ENCODE measurements at regions not wholly inside any gene's neighbourhood (a gene's known extent, or its start where the extent isn't known, plus 50 kb on each side); places are given as distances from the start of the nearest gene placed in this dataset.

GRCh38 chr12:88756153-88756552, 175.9 kb upstream of the KITLG start:
- no peaks in the 10 kb centered on the region for H3K4me1 Mint-ChIP-seq (ENCODE audit: unreplicated experiment)
- no peak overlapping the region for H3K4me3 Mint-ChIP-seq
- no peaks in the 10 kb centered on the region for H3K36me3 Mint-ChIP-seq
- H3K9me3 Mint-ChIP-seq = peaks cover 4% of the 10 kb centered on the region
- DNase-seq (ENCODE audit: extremely low spot score, unreplicated experiment) = no peak
- TF ChIP-seq, protein P1, sequence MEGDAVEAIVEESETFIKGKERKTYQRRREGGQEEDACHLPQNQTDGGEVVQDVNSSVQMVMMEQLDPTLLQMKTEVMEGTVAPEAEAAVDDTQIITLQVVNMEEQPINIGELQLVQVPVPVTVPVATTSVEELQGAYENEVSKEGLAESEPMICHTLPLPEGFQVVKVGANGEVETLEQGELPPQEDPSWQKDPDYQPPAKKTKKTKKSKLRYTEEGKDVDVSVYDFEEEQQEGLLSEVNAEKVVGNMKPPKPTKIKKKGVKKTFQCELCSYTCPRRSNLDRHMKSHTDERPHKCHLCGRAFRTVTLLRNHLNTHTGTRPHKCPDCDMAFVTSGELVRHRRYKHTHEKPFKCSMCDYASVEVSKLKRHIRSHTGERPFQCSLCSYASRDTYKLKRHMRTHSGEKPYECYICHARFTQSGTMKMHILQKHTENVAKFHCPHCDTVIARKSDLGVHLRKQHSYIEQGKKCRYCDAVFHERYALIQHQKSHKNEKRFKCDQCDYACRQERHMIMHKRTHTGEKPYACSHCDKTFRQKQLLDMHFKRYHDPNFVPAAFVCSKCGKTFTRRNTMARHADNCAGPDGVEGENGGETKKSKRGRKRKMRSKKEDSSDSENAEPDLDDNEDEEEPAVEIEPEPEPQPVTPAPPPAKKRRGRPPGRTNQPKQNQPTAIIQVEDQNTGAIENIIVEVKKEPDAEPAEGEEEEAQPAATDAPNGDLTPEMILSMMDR (conservative IDR thresholded peaks at IDR 0.05) = no peak
- no peaks in the 10 kb centered on the region for H3K27me3 Mint-ChIP-seq
- H3K27ac Mint-ChIP-seq = no peak overlapping the region

DNA sequence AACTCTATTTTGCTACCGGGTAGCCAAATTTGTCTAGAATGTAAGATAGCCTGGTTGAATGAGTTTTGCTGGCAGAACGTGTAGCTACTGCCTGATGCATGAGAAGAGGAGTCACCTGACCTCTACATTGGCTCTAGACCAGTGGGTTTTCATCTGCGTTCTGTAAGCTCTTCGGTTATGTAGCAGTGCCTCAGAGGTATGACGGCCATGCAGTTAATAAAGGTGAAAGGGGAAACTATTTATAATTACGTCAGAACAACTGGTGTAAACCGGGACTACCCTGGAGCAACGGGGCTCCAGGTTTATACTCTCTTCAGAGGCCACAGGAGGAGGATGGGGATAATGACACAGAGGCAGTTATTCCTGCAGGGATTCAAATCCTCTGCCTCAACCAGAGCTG, 173.4 kb upstream of the KITLG start:
- H3K9me3 Mint-ChIP-seq = peaks cover 4% of the 10 kb centered on the region
- no peak for DNase-seq (ENCODE audit: extremely low spot score, unreplicated experiment)
- TF ChIP-seq, protein P1 (conservative IDR thresholded peaks at IDR 0.05) = no peak
- H3K27ac Mint-ChIP-seq = no peak overlapping the region
- H3K27me3 Mint-ChIP-seq = no peaks in the 10 kb centered on the region
- H3K4me1 Mint-ChIP-seq (ENCODE audit: unreplicated experiment) = no peaks in the 10 kb centered on the region
- H3K4me3 Mint-ChIP-seq = no peak overlapping the region
- H3K36me3 Mint-ChIP-seq = no peaks in the 10 kb centered on the region

DNA sequence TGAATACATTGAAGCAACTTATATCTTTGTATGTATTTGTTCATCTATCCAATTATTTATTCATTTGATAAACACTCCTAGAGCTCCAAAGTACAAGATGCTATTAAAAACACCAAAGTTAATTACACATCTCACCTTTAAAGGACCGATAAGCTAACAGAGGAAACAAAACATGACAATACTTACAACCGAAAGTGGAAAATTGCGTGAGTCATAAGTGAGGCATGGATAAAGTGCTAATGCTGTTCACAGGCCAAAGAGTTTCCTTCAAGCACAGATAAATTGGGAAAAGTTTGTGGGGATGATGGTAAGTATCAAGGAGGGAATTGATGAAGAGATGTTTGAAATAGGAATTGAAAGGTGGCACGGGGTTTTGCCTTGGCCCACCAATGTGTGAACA, 172.8 kb upstream of the KITLG start:
- Mint-ChIP-seq H3K9me3 (peaks cover 4% of the 10 kb centered on the region), H3K4me1 (ENCODE audit: unreplicated experiment) (peaks cover under 1% of the 10 kb centered on the region), H3K4me3 (no peak overlapping the region), H3K36me3 (no peaks in the 10 kb centered on the region), H3K27me3 (no peaks in the 10 kb centered on the region), H3K27ac (no peak overlapping the region)
- no peak for DNase-seq (ENCODE audit: extremely low spot score, unreplicated experiment)
- TF ChIP-seq, protein P1 (conservative IDR thresholded peaks at IDR 0.05) = no peak

- Mint-ChIP-seq H3K4me3 (no peak overlapping the region), H3K36me3 (no peaks in the 10 kb centered on the region), H3K27me3 (no peaks in the 10 kb centered on the region), H3K9me3 (peaks cover 4% of the 10 kb centered on the region), H3K4me1 (ENCODE audit: unreplicated experiment) (peaks cover 9% of the 10 kb centered on the region), H3K27ac (no peak overlapping the region)
- TF ChIP-seq, protein P1 (conservative IDR thresholded peaks at IDR 0.05) = no peak
- DNase-seq (ENCODE audit: extremely low spot score, unreplicated experiment) = no peak
Observed at GRCh38 chr12:88752183-88752582, 171.9 kb upstream of the KITLG start.

DNA sequence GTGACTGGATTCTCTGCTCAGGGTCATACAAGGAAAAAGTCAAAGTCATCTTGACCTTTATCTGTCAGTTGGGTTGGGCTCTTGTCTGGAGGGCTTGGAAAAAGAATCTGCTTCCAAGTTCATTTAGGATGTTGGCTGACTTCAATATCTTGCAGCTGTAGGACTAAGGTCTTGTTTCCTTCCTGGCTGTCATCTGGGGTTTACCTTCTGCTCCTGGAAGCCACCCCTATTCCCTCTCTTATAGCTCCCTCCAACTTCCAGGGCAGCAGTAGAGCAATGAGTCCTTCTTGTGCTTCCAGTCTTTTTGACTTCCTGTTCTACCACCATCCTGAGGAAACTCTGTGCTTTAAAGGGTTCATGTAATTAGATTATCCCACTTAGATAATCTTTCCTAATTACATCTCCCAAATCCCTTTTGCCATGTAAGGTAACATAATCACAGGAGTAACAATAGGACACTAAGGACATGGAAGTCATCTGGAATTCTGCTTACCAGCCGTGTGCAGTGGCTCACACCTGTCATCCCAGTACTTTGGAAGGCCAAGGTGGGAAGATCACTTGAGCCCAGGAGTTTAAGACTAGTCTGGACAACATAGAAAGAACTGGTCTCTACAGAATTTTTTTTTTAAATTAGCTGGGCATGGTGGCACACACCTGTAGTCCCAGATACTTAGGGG, 170.7 kb upstream of the KITLG start:
- H3K4me3 Mint-ChIP-seq = no peak overlapping the region
- peaks cover 18% of the 10 kb centered on the region for H3K4me1 Mint-ChIP-seq (ENCODE audit: unreplicated experiment)
- no peak overlapping the region for H3K27ac Mint-ChIP-seq
- no peaks in the 10 kb centered on the region for H3K27me3 Mint-ChIP-seq
- H3K9me3 Mint-ChIP-seq = peaks cover 4% of the 10 kb centered on the region
- DNase-seq (ENCODE audit: extremely low spot score, unreplicated experiment) = no peak
- TF ChIP-seq, protein P1 (conservative IDR thresholded peaks at IDR 0.05) = no peak
- H3K36me3 Mint-ChIP-seq = no peaks in the 10 kb centered on the region
